ENCODE measurements at regions not wholly inside any gene's neighbourhood (a gene's known extent, or its start where the extent isn't known, plus 50 kb on each side); places are given as distances from the start of the nearest gene placed in this dataset.

DNA sequence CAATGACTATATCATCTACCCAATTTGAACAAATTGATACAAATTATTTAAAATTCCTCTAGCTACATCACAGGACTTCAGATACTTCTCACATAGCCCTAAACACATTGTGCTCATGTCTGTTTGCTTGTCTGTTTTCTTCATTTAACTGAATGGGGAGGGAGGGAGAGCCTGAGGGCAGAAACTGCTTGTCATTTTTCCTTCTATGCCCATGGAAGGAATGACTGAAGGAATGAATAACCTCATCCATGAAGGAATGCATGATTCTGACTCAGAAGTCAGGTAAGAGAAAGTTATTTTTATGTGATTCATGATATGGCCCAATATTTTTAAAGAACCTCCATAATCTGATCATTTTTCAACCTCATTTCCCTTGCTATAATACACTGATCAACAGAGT lies 418.0 kb upstream of the PITX2 start:
- no peaks in the 10 kb centered on the region for H3K36me3 ChIP-seq
- no peaks in the 10 kb centered on the region for H3K9me3 ChIP-seq
- no peak overlapping the region for H3K4me3 ChIP-seq
- TF ChIP-seq, protein P1, sequence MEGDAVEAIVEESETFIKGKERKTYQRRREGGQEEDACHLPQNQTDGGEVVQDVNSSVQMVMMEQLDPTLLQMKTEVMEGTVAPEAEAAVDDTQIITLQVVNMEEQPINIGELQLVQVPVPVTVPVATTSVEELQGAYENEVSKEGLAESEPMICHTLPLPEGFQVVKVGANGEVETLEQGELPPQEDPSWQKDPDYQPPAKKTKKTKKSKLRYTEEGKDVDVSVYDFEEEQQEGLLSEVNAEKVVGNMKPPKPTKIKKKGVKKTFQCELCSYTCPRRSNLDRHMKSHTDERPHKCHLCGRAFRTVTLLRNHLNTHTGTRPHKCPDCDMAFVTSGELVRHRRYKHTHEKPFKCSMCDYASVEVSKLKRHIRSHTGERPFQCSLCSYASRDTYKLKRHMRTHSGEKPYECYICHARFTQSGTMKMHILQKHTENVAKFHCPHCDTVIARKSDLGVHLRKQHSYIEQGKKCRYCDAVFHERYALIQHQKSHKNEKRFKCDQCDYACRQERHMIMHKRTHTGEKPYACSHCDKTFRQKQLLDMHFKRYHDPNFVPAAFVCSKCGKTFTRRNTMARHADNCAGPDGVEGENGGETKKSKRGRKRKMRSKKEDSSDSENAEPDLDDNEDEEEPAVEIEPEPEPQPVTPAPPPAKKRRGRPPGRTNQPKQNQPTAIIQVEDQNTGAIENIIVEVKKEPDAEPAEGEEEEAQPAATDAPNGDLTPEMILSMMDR (IDR thresholded peaks at IDR 0.05): no peak
- TF ChIP-seq POLR2AphosphoS5 (IDR thresholded peaks at IDR 0.05) (no peak), EP300 (IDR thresholded peaks at IDR 0.05) (no peak), POLR2A (IDR thresholded peaks at IDR 0.05) (no peak)
- H3K4me1 ChIP-seq: no peaks in the 10 kb centered on the region
- no peaks in the 10 kb centered on the region for H3K27me3 ChIP-seq
- H3K27ac ChIP-seq: no peak overlapping the region
- no peak for ATAC-seq

DNA sequence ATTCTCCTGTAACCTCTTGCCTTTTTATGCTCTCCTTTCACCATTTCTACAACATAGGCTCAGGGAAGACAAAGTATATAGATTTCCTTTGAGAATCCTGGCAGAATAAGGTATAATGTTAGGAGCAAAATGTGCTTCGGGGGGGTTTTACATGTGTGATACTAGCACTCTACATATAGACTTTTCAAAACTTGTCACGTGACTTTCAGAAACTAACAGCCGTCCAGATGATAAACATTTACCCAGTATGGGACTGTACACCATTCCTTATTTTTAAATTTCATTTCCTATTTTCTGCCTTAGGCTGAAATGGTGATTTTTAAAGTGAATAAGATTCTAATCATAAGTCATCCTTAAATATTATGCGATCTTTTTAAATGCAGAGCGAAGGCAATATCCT lies 420.4 kb upstream of the PITX2 start:
- WGBS, 2 donors (ENCODE audit: low coverage in 1 of 2): 85 to 90% methylated on average over 5 of the region's 5 CpGs
- no peak overlapping the region for H3K4me3 ChIP-seq
- peaks cover 0 to 4% (median 0%) of the 10 kb centered on the region in 3 donors for H3K9me3 ChIP-seq
- TF ChIP-seq POLR2A (IDR thresholded peaks at IDR 0.05) (no peak), EP300 (IDR thresholded peaks at IDR 0.05) (no peak), POLR2AphosphoS5 (IDR thresholded peaks at IDR 0.05) (no peak)
- TF ChIP-seq, protein P1 (IDR thresholded peaks at IDR 0.05): no peak
- H3K27me3 ChIP-seq: no peaks in the 10 kb centered on the region
- no peak for ATAC-seq
- no peaks in the 10 kb centered on the region for H3K4me1 ChIP-seq
- no peak overlapping the region for H3K27ac ChIP-seq
- H3K36me3 ChIP-seq: no peaks in the 10 kb centered on the region

DNA sequence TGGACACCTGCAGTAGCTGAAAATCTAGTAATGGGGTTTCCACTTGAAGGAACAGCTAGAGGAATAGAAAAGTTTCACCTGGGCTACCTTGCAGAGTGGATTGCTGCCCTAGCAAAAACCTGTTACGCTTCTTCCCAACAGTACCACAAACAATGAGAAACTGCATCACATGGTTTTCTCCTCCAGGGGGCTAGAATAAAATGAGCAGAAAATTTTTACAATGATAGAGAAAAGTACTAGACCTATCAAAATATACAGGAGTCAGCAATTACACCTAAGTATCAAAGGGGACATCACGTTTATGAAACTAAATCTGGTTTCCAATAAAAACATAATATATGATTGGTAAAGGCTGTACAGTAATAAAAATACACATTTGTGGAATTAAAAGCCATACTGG lies 423.1 kb upstream of the PITX2 start:
- WGBS, 2 donors (ENCODE audit: low coverage in 1 of 2): 80 to 91% methylated on average over 1 to 2 of the region's 2 CpGs

GRCh38 chr4:111046811-111047210 lies 423.9 kb upstream of the PITX2 start:
- no peak for ATAC-seq
- Histone ChIP-seq H3K4me1 (no peaks in the 10 kb centered on the region), H3K4me3 (no peak overlapping the region), H3K27me3 (no peaks in the 10 kb centered on the region), H3K9me3 (peaks cover 0 to 7% (median 0%) of the 10 kb centered on the region in 3 donors), H3K36me3 (no peaks in the 10 kb centered on the region), H3K27ac (no peak overlapping the region)
- WGBS, 2 donors (ENCODE audit: low coverage in 1 of 2): 82 to 100% methylated on average over 2 of the region's 2 CpGs
- TF ChIP-seq POLR2AphosphoS5 (IDR thresholded peaks at IDR 0.05) (no peak), EP300 (IDR thresholded peaks at IDR 0.05) (no peak)

More for the DNA sequence above, 423.1 kb upstream of the PITX2 start:
- Histone ChIP-seq H3K9me3 (peaks cover 0 to 7% (median 0%) of the 10 kb centered on the region in 3 donors), H3K4me1 (no peaks in the 10 kb centered on the region), H3K36me3 (no peaks in the 10 kb centered on the region), H3K27me3 (no peaks in the 10 kb centered on the region), H3K4me3 (no peak overlapping the region), H3K27ac (no peak overlapping the region)
- TF ChIP-seq EP300 (IDR thresholded peaks at IDR 0.05) (no peak), POLR2A (IDR thresholded peaks at IDR 0.05) (no peak), POLR2AphosphoS5 (IDR thresholded peaks at IDR 0.05) (no peak)
- TF ChIP-seq, protein P1 (IDR thresholded peaks at IDR 0.05): no peak
- ATAC-seq: no peak

DNA sequence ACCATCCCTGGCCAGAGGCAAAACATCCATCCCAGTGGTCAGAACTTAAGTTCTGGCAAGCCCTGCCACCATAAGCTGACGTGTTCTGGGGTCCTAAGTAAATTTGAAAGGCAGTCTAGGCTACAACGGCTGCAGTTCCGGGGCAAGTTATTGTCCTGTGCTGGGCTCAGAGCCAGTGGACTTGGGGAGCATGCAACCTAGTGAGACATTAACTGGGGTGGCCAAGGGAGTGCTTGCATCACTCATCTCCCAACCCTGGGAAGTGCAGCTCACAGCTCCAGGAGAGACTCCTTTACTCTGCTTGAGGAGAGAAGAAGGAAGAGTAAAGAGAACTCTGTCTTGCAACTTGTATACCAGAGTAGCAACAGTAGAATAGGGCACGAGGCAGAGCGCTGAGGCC lies 425.4 kb upstream of the PITX2 start:
- no CpG with 5 or more reads among the region's 5 CpGs for WGBS, 2 donors (ENCODE audit: low coverage in 1 of 2)
- Histone ChIP-seq H3K4me3 (no peak overlapping the region), H3K4me1 (no peaks in the 10 kb centered on the region), H3K36me3 (no peaks in the 10 kb centered on the region), H3K27me3 (peaks cover 3% of the 10 kb centered on the region), H3K27ac (no peak overlapping the region), H3K9me3 (peaks cover 0 to 7% (median 0%) of the 10 kb centered on the region in 3 donors)
- TF ChIP-seq POLR2AphosphoS5 (IDR thresholded peaks at IDR 0.05) (no peak), POLR2A (IDR thresholded peaks at IDR 0.05) (no peak), EP300 (IDR thresholded peaks at IDR 0.05) (no peak)
- TF ChIP-seq, protein P1 (IDR thresholded peaks at IDR 0.05): no peak
- ATAC-seq: no peak
